H9 (cell line): ENCODE measurements at regions not wholly inside any gene's neighbourhood (a gene's known extent, or its start where the extent isn't known, plus 50 kb on each side); places are given as distances from the start of the nearest gene placed in this dataset.
"Not testable (repeated sequence)": the region's sequence is repeated elsewhere in the genome, so short reads cannot be mapped to it uniquely, and the experiment has no call there.

ENCODE experiments used
- DNase-seq: peaks from one replicate; pipeline ENCODE4 v3.0.0-alpha.2; 2017
- H2AFZ ChIP-seq: one replicate; pipeline ENCODE4 v1.6.1; 2013; ENCODE audit warnings: mild to moderate bottlenecking, low read length, control low read depth, moderate library complexity
- H2AK5ac ChIP-seq: 2 replicates; pipeline ENCODE4 v1.6.1; 2013; ENCODE audit warnings: low read length, control low read depth, mixed read lengths; ENCODE audit not compliant: insufficient read length
- H2BK120ac ChIP-seq: one replicate; pipeline ENCODE4 v1.6.1; 2013; ENCODE audit warnings: low read depth, mild to moderate bottlenecking, low read length, control low read depth, inconsistent platforms; ENCODE audit not compliant: poor library complexity, severe bottlenecking
- H2BK12ac ChIP-seq: 2 replicates; pipeline ENCODE4 v1.6.1; 2013; ENCODE audit warnings: low read length, control low read depth, mixed read lengths, low read depth; ENCODE audit not compliant: insufficient read length
- H2BK15ac ChIP-seq: 2 replicates; pipeline ENCODE4 v1.6.1; 2013; ENCODE audit warnings: low read depth, low read length, control low read depth
- H2BK20ac ChIP-seq: one replicate; pipeline ENCODE4 v1.6.1; 2013; ENCODE audit warnings: low read depth, mild to moderate bottlenecking, low read length, control low read depth, inconsistent platforms; ENCODE audit not compliant: poor library complexity, severe bottlenecking
- H2BK5ac ChIP-seq: 2 replicates; pipeline ENCODE4 v1.6.1; 2013; ENCODE audit warnings: low read length, control low read depth, mixed read lengths; ENCODE audit not compliant: insufficient read length
- H3K14ac ChIP-seq: 2 replicates; pipeline ENCODE4 v1.6.1; 2013; ENCODE audit warnings: low read length, control low read depth; ENCODE audit not compliant: insufficient read depth
- H3K18ac ChIP-seq: 2 replicates; pipeline ENCODE4 v1.6.1; 2013; ENCODE audit warnings: low read depth, mild to moderate bottlenecking, mixed read lengths, low read length, control low read depth; ENCODE audit not compliant: insufficient read length
- H3K23ac ChIP-seq: 2 replicates; pipeline ENCODE4 v1.6.1; 2013; ENCODE audit warnings: low read length, control low read depth, mixed read lengths, low read depth; ENCODE audit not compliant: insufficient read length
- H3K23me2 ChIP-seq: 2 replicates; pipeline ENCODE4 v1.6.1; 2013; ENCODE audit warnings: low read depth, mild to moderate bottlenecking, mixed read lengths, low read length, control low read depth; ENCODE audit not compliant: insufficient read length, poor library complexity, severe bottlenecking
- H3K27ac ChIP-seq: 2 replicates; pipeline ENCODE4 v1.5.1; 2013; ENCODE audit warnings: low read length, control low read depth, mixed read lengths, low read depth; ENCODE audit not compliant: insufficient read length
- H3K27me3 ChIP-seq: 2 replicates; pipeline ENCODE4 v1.6.1; 2013; ENCODE audit warnings: low read length, control low read depth, inconsistent platforms; ENCODE audit not compliant: insufficient read depth
- H3K4ac ChIP-seq: 2 replicates; pipeline ENCODE4 v1.6.1; 2013; ENCODE audit warnings: low read depth, mild to moderate bottlenecking, control low read depth, inconsistent platforms, low read length, moderate library complexity
- H3K4me1 ChIP-seq: 2 replicates; pipeline ENCODE4 v1.6.1; 2013; ENCODE audit warnings: low read length, control low read depth, inconsistent platforms; ENCODE audit not compliant: insufficient read depth
- H3K4me2 ChIP-seq: 2 replicates; pipeline ENCODE4 v1.6.1; 2013; ENCODE audit warnings: low read length, control low read depth, mixed read lengths; ENCODE audit not compliant: insufficient read length, insufficient read depth
- H3K56ac ChIP-seq: 2 replicates; pipeline ENCODE4 v1.6.1; 2013; ENCODE audit warnings: low read depth, mild to moderate bottlenecking, mixed read lengths, low read length, control low read depth; ENCODE audit not compliant: insufficient read length
- H3K79me1 ChIP-seq: 2 replicates; pipeline ENCODE4 v1.6.1; 2013; ENCODE audit warnings: low read depth, mild to moderate bottlenecking, moderate library complexity, low read length, control low read depth, inconsistent platforms; ENCODE audit not compliant: insufficient read depth, poor library complexity, severe bottlenecking
- H3K79me2 ChIP-seq: 2 replicates; pipeline ENCODE4 v1.6.1; 2013; ENCODE audit warnings: low read length, control low read depth, inconsistent platforms; ENCODE audit not compliant: insufficient read depth
- H3K9ac ChIP-seq: 2 replicates; pipeline ENCODE4 v1.6.1; 2013; ENCODE audit warnings: low read length, control low read depth, mixed read lengths; ENCODE audit not compliant: insufficient read length; ENCODE audit errors: extremely low read depth
- H3K9me3 ChIP-seq: one replicate; pipeline ENCODE4 v1.6.1; 2013; ENCODE audit warnings: low read depth, low read length, inconsistent platforms; ENCODE audit not compliant: control insufficient read depth
- H3T11ph ChIP-seq: one replicate; pipeline ENCODE4 v1.6.1; 2013; ENCODE audit warnings: mild to moderate bottlenecking, low read length, control low read depth, inconsistent platforms
- H4K20me1 ChIP-seq: one replicate; pipeline ENCODE4 v1.6.1; 2013; ENCODE audit not compliant: control insufficient read depth, insufficient read length, insufficient read depth
- H4K5ac ChIP-seq: 2 replicates; pipeline ENCODE4 v1.6.1; 2013; ENCODE audit warnings: low read depth, mild to moderate bottlenecking, mixed read lengths, low read length, control low read depth; ENCODE audit not compliant: insufficient read length
- H4K8ac ChIP-seq: replicated peaks from 2 replicates; pipeline ENCODE4 v1.6.1; 2013; ENCODE audit warnings: low read length, control low read depth, mixed read lengths, low read depth; ENCODE audit not compliant: insufficient read length
- H4K91ac ChIP-seq: 2 replicates; pipeline ENCODE4 v1.6.1; 2013; ENCODE audit warnings: low read depth, mild to moderate bottlenecking, moderate library complexity, mixed read lengths, low read length, control low read depth; ENCODE audit not compliant: insufficient read length
- H3K27ac Mint-ChIP-seq, 3 experiments: 2 replicates in 2 of 3; 3 replicates in 1 of 3; pipeline ENCODE4 v1.8.0; 2020 to 2021; ENCODE audit warnings: mixed read lengths in 3 of 3, mild to moderate bottlenecking in 1 of 3, moderate library complexity in 1 of 3
- H3K27me3 Mint-ChIP-seq: 2 replicates; pipeline ENCODE4 v1.8.0; 2021; ENCODE audit warnings: low read depth, mild to moderate bottlenecking, moderate library complexity, mixed read lengths
- H3K36me3 Mint-ChIP-seq, 3 experiments: 2 replicates in 2 of 3; 3 replicates in 1 of 3; pipeline ENCODE4 v1.8.0; 2020 to 2021; ENCODE audit warnings: low read depth in 3 of 3, mixed read lengths in 3 of 3; ENCODE audit not compliant: insufficient read depth in 1 of 3
- H3K4me1 Mint-ChIP-seq, 2 experiments: 2 replicates each; pipeline ENCODE4 v1.8.0; 2020; ENCODE audit warnings: mixed read lengths in 2 of 2
- H3K4me3 Mint-ChIP-seq, 2 experiments: 2 replicates in 1 of 2; 3 replicates in 1 of 2; pipeline ENCODE4 v1.8.0; 2020 to 2021; ENCODE audit warnings: mild to moderate bottlenecking in 2 of 2, mixed read lengths in 2 of 2, moderate library complexity in 1 of 2
- H3K9me3 Mint-ChIP-seq, 2 experiments: 2 replicates in 1 of 2; 3 replicates in 1 of 2; pipeline ENCODE4 v1.8.0; 2020; ENCODE audit warnings: mild to moderate bottlenecking in 2 of 2, mixed read lengths in 2 of 2, moderate library complexity in 1 of 2
- WGBS: extraction: QIAGEN DNeasy Blood & Tissue Kit; methylation state at CpG from one replicate; pipeline ENCODE4 v1.1.7; 2013; ENCODE audit warnings: missing lambda C conversion rate, low lambda C conversion rate, mixed read lengths; ENCODE audit not compliant: insufficient read length; ENCODE audit errors: extremely low coverage; 5-methylcytosine and 5-hydroxymethylcytosine counted together
- TF ChIP-seq, protein P1 (sequence below): fragments of 200-600 bp; sonication (generic); conservative IDR thresholded peaks from 3 replicates; pipeline ENCODE4 v1.8.0; 2021; ENCODE audit warnings: antibody characterized with exemption, mild to moderate bottlenecking

DNA sequence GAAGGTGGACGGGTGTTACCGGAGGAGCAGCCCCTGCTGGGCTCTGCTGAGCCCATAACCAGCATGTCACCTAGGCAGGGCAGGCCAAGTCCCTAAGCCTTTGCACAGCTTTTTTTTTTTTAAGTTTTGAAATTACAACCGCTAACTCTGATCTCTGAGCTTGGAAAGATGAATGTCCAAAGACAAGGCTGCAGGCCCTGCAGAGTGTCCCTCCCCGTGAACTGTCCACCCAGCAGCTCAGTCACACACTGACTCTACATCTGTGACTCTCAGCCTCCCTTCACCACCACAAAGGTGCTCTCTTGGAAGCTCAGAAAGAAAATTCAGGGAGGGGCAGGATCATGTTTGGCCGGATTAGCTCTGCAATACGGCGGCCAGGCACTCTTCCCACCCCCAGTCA is 119.0 kb upstream of the PPP1R26 start:
- no peak overlapping the region for H3K4ac ChIP-seq
- H2BK120ac ChIP-seq, result no peak overlapping the region
- peaks cover 6 to 15% of the 10 kb centered on the region in 2 experiments for H3K4me1 Mint-ChIP-seq
- H3K23me2 ChIP-seq, result no peaks in the 10 kb centered on the region
- no peak overlapping the region for H3K56ac ChIP-seq
- H3K27ac Mint-ChIP-seq, result no peak overlapping the region
- no peaks in the 10 kb centered on the region for H3K27me3 ChIP-seq
- H3K9me3 Mint-ChIP-seq, result peaks cover 2 to 8% of the 10 kb centered on the region in 2 experiments; a peak in 4 of 5 replicates
- no peaks in the 10 kb centered on the region; the same call in 1 of the 2 replicates for H3K27me3 Mint-ChIP-seq
- no peak overlapping the region for H3K9ac ChIP-seq
- H4K91ac ChIP-seq, result no peak overlapping the region
- no peaks in the 10 kb centered on the region for H3K79me2 ChIP-seq
- H3K79me1 ChIP-seq, result no peaks in the 10 kb centered on the region
- H2AK5ac ChIP-seq, result no peak overlapping the region
- WGBS, result no CpG with 5 or more reads among the region's 7 CpGs
- H3K4me3 Mint-ChIP-seq, result no peak overlapping the region
- H3T11ph ChIP-seq, result no peak overlapping the region
- H3K36me3 Mint-ChIP-seq, result peaks cover 0 to 4% (median 0%) of the 10 kb centered on the region in 3 experiments; a peak in 1 of 7 replicates
- H3K4me1 ChIP-seq, result peaks cover under 1% of the 10 kb centered on the region; the same call in 1 of the 2 replicates
- H3K4me2 ChIP-seq, result no peak overlapping the region
- H3K23ac ChIP-seq, result no peak overlapping the region
- no peaks in the 10 kb centered on the region for H4K20me1 ChIP-seq
- TF ChIP-seq, protein P1, sequence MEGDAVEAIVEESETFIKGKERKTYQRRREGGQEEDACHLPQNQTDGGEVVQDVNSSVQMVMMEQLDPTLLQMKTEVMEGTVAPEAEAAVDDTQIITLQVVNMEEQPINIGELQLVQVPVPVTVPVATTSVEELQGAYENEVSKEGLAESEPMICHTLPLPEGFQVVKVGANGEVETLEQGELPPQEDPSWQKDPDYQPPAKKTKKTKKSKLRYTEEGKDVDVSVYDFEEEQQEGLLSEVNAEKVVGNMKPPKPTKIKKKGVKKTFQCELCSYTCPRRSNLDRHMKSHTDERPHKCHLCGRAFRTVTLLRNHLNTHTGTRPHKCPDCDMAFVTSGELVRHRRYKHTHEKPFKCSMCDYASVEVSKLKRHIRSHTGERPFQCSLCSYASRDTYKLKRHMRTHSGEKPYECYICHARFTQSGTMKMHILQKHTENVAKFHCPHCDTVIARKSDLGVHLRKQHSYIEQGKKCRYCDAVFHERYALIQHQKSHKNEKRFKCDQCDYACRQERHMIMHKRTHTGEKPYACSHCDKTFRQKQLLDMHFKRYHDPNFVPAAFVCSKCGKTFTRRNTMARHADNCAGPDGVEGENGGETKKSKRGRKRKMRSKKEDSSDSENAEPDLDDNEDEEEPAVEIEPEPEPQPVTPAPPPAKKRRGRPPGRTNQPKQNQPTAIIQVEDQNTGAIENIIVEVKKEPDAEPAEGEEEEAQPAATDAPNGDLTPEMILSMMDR, result no peak
- no peaks in the 10 kb centered on the region for H3K9me3 ChIP-seq
- no peak overlapping the region for H4K8ac ChIP-seq
- no peak overlapping the region for H4K5ac ChIP-seq
- no peak overlapping the region for H2BK5ac ChIP-seq
- H3K14ac ChIP-seq, result no peak overlapping the region
- H2BK20ac ChIP-seq, result no peak overlapping the region
- H2BK15ac ChIP-seq, result no peak overlapping the region
- no peak overlapping the region for H2BK12ac ChIP-seq
- DNase-seq, result no peak
- no peak overlapping the region for H3K18ac ChIP-seq
- no peak overlapping the region for H2AFZ ChIP-seq
- H3K27ac ChIP-seq, result no peak overlapping the region

DNA sequence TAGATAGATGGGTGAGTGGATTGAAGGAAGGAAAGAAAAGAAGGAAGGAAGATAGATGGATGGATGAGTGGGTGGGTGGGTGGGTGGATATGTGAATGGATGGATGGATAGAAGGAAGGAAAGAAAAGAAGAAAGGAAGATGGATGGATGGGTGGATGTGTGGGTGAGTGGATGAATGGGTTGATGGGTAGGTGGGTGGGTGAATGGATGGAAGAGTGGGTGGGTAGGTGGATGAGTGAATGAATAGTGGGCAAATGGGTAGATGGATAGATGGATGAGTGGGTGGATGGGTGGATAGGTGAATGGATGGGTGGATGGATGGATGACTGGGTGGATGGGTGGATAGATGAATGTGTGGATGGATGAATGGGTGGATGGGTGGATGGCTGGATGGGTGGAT is 117.9 kb upstream of the PPP1R26 start:
- not testable (repeated sequence) for DNase-seq, H3K9me3 Mint-ChIP-seq, H3K18ac ChIP-seq, H3K9me3 ChIP-seq, H4K20me1 ChIP-seq, H2AFZ ChIP-seq, H3K14ac ChIP-seq, H4K91ac ChIP-seq, H2BK15ac ChIP-seq, H3K9ac ChIP-seq, H3K27ac Mint-ChIP-seq, H3K23me2 ChIP-seq, H3K4me3 Mint-ChIP-seq, H2BK120ac ChIP-seq, H3K27me3 Mint-ChIP-seq, H3T11ph ChIP-seq, H2BK5ac ChIP-seq, H3K36me3 Mint-ChIP-seq, H4K5ac ChIP-seq, H3K27me3 ChIP-seq, H2BK20ac ChIP-seq, H2BK12ac ChIP-seq, H3K79me2 ChIP-seq, H3K4ac ChIP-seq, H3K4me1 ChIP-seq, H3K23ac ChIP-seq, H2AK5ac ChIP-seq, H3K79me1 ChIP-seq, H3K4me2 ChIP-seq, H4K8ac ChIP-seq, H3K56ac ChIP-seq, H3K27ac ChIP-seq
- peaks cover 16 to 24% of the 10 kb centered on the region in 2 experiments for H3K4me1 Mint-ChIP-seq
